Natural killer cell (primary cell): ENCODE measurements at regions not wholly inside any gene's neighbourhood (a gene's known extent, or its start where the extent isn't known, plus 50 kb on each side); places are given as distances from the start of the nearest gene placed in this dataset.

Source experiments
- ATAC-seq, 3 donors: fragments of 150-1000 bp in 2 of 3; fragments of 200-7000 bp in 1 of 3; cut with Tn5 transposase; 1 replicate in 1 of 3; 2 replicates in 2 of 3; pipeline ENCODE4 v1.10.0; 2021; ENCODE audit warnings: mild to moderate bottlenecking in 2 of 3, moderate library complexity in 2 of 3
- DNase-seq, 2 donors: peaks; one replicate each; pipeline versions ENCODE4 v3.0.0 to v3.0.0-alpha.2; 2013 to 2021; ENCODE audit warnings: mixed read lengths in 1 of 2
- H3K27ac ChIP-seq: one replicate; pipeline ENCODE4 v1.5.1; 2013; ENCODE audit warnings: mild to moderate bottlenecking, low read length
- H3K27me3 ChIP-seq: one replicate; pipeline ENCODE4 v1.6.1; 2013; ENCODE audit warnings: low read length; ENCODE audit not compliant: control insufficient read depth, insufficient read depth
- H3K36me3 ChIP-seq: one replicate; pipeline ENCODE4 v1.6.1; 2013; ENCODE audit warnings: low read length; ENCODE audit not compliant: control insufficient read depth, insufficient read depth
- H3K4me1 ChIP-seq: one replicate; pipeline ENCODE4 v1.6.1; 2013; ENCODE audit warnings: low read length; ENCODE audit not compliant: control insufficient read depth, insufficient read depth
- H3K4me3 ChIP-seq: one replicate; pipeline ENCODE4 v1.5.1; 2013; ENCODE audit warnings: low read length
- H3K9me3 ChIP-seq: one replicate; pipeline ENCODE4 v1.6.1; 2013; ENCODE audit warnings: low read length; ENCODE audit not compliant: control insufficient read depth, insufficient read depth
- H3K27ac Mint-ChIP-seq, 2 donors: one replicate each; pipeline ENCODE4 v1.8.0; 2022; ENCODE audit warnings: mild to moderate bottlenecking in 2 of 2, mixed read lengths in 2 of 2, moderate library complexity in 1 of 2
- H3K27me3 Mint-ChIP-seq, 2 donors: one replicate each; pipeline ENCODE4 v1.8.0; 2022; ENCODE audit warnings: low read depth in 2 of 2, mixed read lengths in 2 of 2
- H3K36me3 Mint-ChIP-seq: one replicate; pipeline ENCODE4 v1.8.0; 2022; ENCODE audit warnings: mixed read lengths
- H3K4me1 Mint-ChIP-seq, 2 donors: one replicate each; pipeline ENCODE4 v1.8.0; 2022; ENCODE audit warnings: mixed read lengths in 2 of 2
- H3K4me3 Mint-ChIP-seq: one replicate; pipeline ENCODE4 v1.8.0; 2022; ENCODE audit warnings: mild to moderate bottlenecking, moderate library complexity, mixed read lengths
- H3K9me3 Mint-ChIP-seq, 2 donors: one replicate each; pipeline ENCODE4 v1.8.0; 2022; ENCODE audit warnings: mixed read lengths in 2 of 2
- CTCF ChIP-seq: fragments of 200-600 bp; IDR thresholded peaks from one replicate; pipeline ENCODE4 v1.8.0; 2022; ENCODE audit warnings: antibody characterized with exemption
- WGBS: methylation state at CpG from one replicate; pipeline ENCODE4 v1.1.7; 2013; ENCODE audit warnings: missing lambda C conversion rate; ENCODE audit not compliant: insufficient coverage; 5-methylcytosine and 5-hydroxymethylcytosine counted together
- intact Hi-C: fragments of 100-400 bp; cut with micrococcal nuclease; formaldehyde crosslinking; loops from one replicate; pipeline ENCODE4 v1.14.2; 2022

DNA sequence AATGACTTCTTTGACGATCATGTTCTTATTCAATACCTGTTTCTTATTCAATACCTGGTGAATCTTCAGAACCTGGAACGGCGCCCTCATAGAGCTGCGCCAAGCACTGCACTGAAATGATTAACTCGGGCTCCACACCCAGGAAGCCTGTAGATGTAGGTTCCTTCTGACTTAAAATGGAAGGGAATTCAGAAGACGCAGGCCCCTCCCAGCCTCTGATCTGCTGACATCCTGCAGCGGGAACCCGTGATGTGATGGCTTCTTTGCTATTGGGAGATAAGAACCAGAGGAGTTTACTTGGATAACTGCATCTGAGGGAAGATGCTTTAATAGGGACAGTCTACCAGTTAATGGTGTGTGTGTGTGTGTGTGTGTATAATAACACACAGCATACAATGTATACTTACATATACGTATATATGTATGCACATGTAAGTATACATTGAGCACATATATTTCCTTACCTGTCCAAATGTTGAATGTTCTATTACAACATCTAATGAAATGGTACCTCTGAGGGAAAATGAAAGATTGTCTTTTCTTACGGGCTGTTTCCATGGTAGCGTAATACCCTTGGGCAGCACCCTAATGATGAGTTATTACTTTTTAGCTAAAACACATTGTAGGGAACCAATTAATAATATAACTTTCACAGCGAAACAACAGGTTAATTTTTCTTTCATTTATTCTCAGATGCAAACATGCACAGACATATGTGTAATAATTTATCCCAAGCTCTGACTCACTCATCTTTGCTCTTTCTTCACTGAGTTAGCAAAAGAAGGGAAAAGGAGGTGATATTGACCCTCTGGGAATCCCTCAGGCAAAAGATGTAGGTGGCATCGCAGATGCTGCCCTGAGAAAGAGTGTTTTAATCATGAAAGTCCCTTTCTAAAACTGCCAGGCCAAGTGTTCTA is 379.8 kb downstream of the SIPA1L2 start:
- H3K36me3 Mint-ChIP-seq: no peaks in the 10 kb centered on the region
- H3K27me3 Mint-ChIP-seq: peaks cover 30 to 93% of the 10 kb centered on the region in 2 donors
- Histone ChIP-seq H3K36me3 (no peaks in the 10 kb centered on the region), H3K27ac (no peak overlapping the region), H3K4me3 (no peak overlapping the region), H3K9me3 (no peaks in the 10 kb centered on the region), H3K4me1 (no peaks in the 10 kb centered on the region), H3K27me3 (peaks cover 15% of the 10 kb centered on the region)
- no peaks in the 10 kb centered on the region for H3K9me3 Mint-ChIP-seq
- no peak overlapping the region for H3K4me3 Mint-ChIP-seq
- no peaks in the 10 kb centered on the region for H3K4me1 Mint-ChIP-seq
- 74% methylated on average over 10 of the region's 13 CpGs for whole genome bisulfite sequencing
- TF ChIP-seq CTCF: no peak
- intact Hi-C loops: no loop called here
- no peak overlapping the region for H3K27ac Mint-ChIP-seq
- DNase-seq (no peak), ATAC-seq (no peak)

DNA sequence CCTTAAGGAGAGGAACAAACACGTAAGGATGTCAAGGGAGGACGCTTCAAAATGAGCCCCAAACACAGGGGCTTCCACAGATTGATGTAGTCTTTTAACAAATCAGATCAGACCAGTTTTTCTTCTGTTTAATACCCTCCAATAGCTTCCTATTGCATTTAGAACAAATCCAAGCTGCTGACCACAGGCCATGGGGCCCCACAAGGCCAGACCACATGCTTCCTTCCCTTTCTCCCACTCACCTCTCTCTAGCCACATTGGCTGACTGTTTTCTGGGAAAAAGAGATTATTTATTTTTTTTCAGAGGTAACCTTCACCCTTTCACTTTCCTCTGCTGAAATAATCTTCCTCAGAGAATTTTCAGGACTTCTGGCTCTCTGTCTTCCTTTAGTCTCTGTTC is 380.6 kb downstream of the SIPA1L2 start:
- Mint-ChIP-seq H3K36me3 (no peaks in the 10 kb centered on the region), H3K4me1 (no peaks in the 10 kb centered on the region), H3K27ac (no peak overlapping the region), H3K9me3 (no peaks in the 10 kb centered on the region), H3K27me3 (peaks cover 36 to 96% of the 10 kb centered on the region in 2 donors), H3K4me3 (no peak overlapping the region)
- no peak for TF ChIP-seq CTCF
- H3K4me1 ChIP-seq: no peaks in the 10 kb centered on the region
- H3K36me3 ChIP-seq: no peaks in the 10 kb centered on the region
- H3K4me3 ChIP-seq: no peak overlapping the region
- 32% methylated on average over 2 of the region's 2 CpGs for WGBS
- no peaks in the 10 kb centered on the region for H3K9me3 ChIP-seq
- H3K27ac ChIP-seq: no peak overlapping the region
- intact Hi-C loops: no loop called here
- peaks cover 15% of the 10 kb centered on the region for H3K27me3 ChIP-seq
- DNase-seq (no peak), ATAC-seq (no peak)

GRCh38 chr1:232248276-232248820 is 381.6 kb downstream of the SIPA1L2 start:
- no peaks in the 10 kb centered on the region for H3K4me1 ChIP-seq
- no peak overlapping the region for H3K4me3 ChIP-seq
- H3K27me3 ChIP-seq: peaks cover 14% of the 10 kb centered on the region
- Mint-ChIP-seq H3K27me3 (peaks cover 39 to 96% of the 10 kb centered on the region in 2 donors), H3K9me3 (no peaks in the 10 kb centered on the region), H3K4me1 (no peaks in the 10 kb centered on the region), H3K36me3 (no peaks in the 10 kb centered on the region), H3K27ac (no peak overlapping the region), H3K4me3 (no peak overlapping the region)
- 51% methylated on average over 5 of the region's 5 CpGs for WGBS
- no peaks in the 10 kb centered on the region for H3K36me3 ChIP-seq
- no peak for ATAC-seq
- intact Hi-C loops: no loop called here
- DNase-seq: no peak
- no peak overlapping the region for H3K27ac ChIP-seq
- H3K9me3 ChIP-seq: no peaks in the 10 kb centered on the region
- no peak for TF ChIP-seq CTCF
